H1 (cell line): ENCODE measurements at regions not wholly inside any gene's neighbourhood (a gene's known extent, or its start where the extent isn't known, plus 50 kb on each side); places are given as distances from the start of the nearest gene placed in this dataset.

ENCODE experiments used
- CTCF ChIA-PET: fragments of 300-600 bp; sonication (Branson Sonifier 250); formaldehyde crosslinking; loops from one replicate; lab custom pipeline; 2021; ENCODE audit not compliant: partially characterized antibody; lab: Charles Lee
- POLR2A ChIA-PET: fragments of 300-600 bp; sonication (Branson Sonifier 250); formaldehyde crosslinking; loops from one replicate; lab custom pipeline; 2021; ENCODE audit warnings: inconsistent platforms; ENCODE audit not compliant: partially characterized antibody; lab: Charles Lee
- DNase-seq, 2 experiments: peaks; one replicate each; pipeline versions ENCODE4 v3.0.0 to v3.0.0-alpha.2; 2010 to 2022; ENCODE audit warnings: low spot score in 2 of 2, low read depth in 1 of 2, mixed read lengths in 1 of 2
- FAIRE-seq: peaks from 2 replicates; lab custom pipeline; 2011; peaks lifted over from hg19 to GRCh38; lab: Jason Lieb, UNC
- H2AFZ ChIP-seq: 2 replicates; pipeline ENCODE4 v1.8.1; 2012; ENCODE audit warnings: low read length, inconsistent platforms
- H2AK5ac ChIP-seq: 2 replicates; pipeline ENCODE4 v1.6.1; 2013; ENCODE audit warnings: low read depth, low read length
- H2BK120ac ChIP-seq: replicated peaks from 2 replicates; pipeline ENCODE3; 2013; ENCODE audit warnings: low read depth, low read length, inconsistent platforms
- H2BK12ac ChIP-seq: 2 replicates; pipeline ENCODE4 v1.6.1; 2013; ENCODE audit warnings: low read depth, low read length
- H2BK15ac ChIP-seq: 2 replicates; pipeline ENCODE4 v1.6.1; 2013; ENCODE audit warnings: low read length
- H2BK20ac ChIP-seq: 2 replicates; pipeline ENCODE4 v1.6.1; 2013; ENCODE audit warnings: low read length
- H2BK5ac ChIP-seq: 2 replicates; pipeline ENCODE4 v1.6.1; 2013; ENCODE audit warnings: low read depth, low read length
- H3K14ac ChIP-seq: 2 replicates; pipeline ENCODE4 v1.6.1; 2013; ENCODE audit warnings: inconsistent platforms; ENCODE audit not compliant: insufficient read length
- H3K18ac ChIP-seq: 2 replicates; pipeline ENCODE4 v1.6.1; 2013; ENCODE audit warnings: low read length; ENCODE audit errors: extremely low read depth
- H3K23ac ChIP-seq: 2 replicates; pipeline ENCODE4 v1.6.1; 2013; ENCODE audit warnings: inconsistent platforms; ENCODE audit not compliant: insufficient read length
- H3K23me2 ChIP-seq: 2 replicates; pipeline ENCODE4 v1.6.1; 2013; ENCODE audit warnings: low read depth, low read length
- H3K27ac ChIP-seq: 2 replicates; pipeline ENCODE4 v1.6.1; 2011; ENCODE audit warnings: low read depth, low read length, inconsistent platforms
- H3K27me3 ChIP-seq, 4 experiments: replicated peaks in 1 of 4; 1 replicate in 1 of 4; 2 replicates in 3 of 4; pipeline versions ENCODE4 v1.6.1 to v1.8.1; 2011 to 2013; ENCODE audit warnings: low read length in 3 of 4, mild to moderate bottlenecking in 3 of 4, inconsistent platforms in 2 of 4, mixed read lengths in 2 of 4, moderate library complexity in 1 of 4; ENCODE audit not compliant: control insufficient read depth in 3 of 4, insufficient read depth in 3 of 4; ENCODE audit errors: extremely low read depth in 1 of 4
- H3K36me3 ChIP-seq, 4 experiments: 2 replicates each; pipeline versions ENCODE4 v1.6.1 to v1.8.1; 2011 to 2013; ENCODE audit warnings: mild to moderate bottlenecking in 4 of 4, low read length in 3 of 4, moderate library complexity in 2 of 4, control low read depth in 1 of 4, inconsistent platforms in 1 of 4; ENCODE audit not compliant: insufficient read depth in 4 of 4, control insufficient read depth in 2 of 4
- H3K4ac ChIP-seq: replicated peaks from 2 replicates; pipeline ENCODE3; 2013; ENCODE audit warnings: low read length, low read depth, mixed read lengths, inconsistent platforms; ENCODE audit not compliant: insufficient read length
- H3K4me1 ChIP-seq, 4 experiments: replicated peaks in 1 of 4; 1 replicate in 1 of 4; 2 replicates in 3 of 4; pipeline versions ENCODE4 v1.6.1 to v1.8.1; 2011 to 2013; ENCODE audit warnings: low read length in 3 of 4, inconsistent platforms in 2 of 4, mixed read lengths in 1 of 4; ENCODE audit not compliant: insufficient read depth in 4 of 4, control insufficient read depth in 3 of 4
- H3K4me2 ChIP-seq, 2 experiments: 2 replicates each; pipeline versions ENCODE4 v1.6.1 to v1.8.1; 2011 to 2013; ENCODE audit warnings: low read depth in 2 of 2, low read length in 2 of 2, control low read depth in 1 of 2, inconsistent platforms in 1 of 2, mild to moderate bottlenecking in 1 of 2; ENCODE audit not compliant: insufficient read depth in 1 of 2
- H3K4me3 ChIP-seq, 4 experiments: fragments of 200-600, 300-600 bp in 1 of 4; sonication (generic), shearing (Covaris generic), sonication (Bioruptor Twin) in 1 of 4; 2 replicates each; pipeline versions ENCODE4 v1.5.1 to v1.8.1; 2011 to 2016; ENCODE audit warnings: low read length in 4 of 4, low read depth in 3 of 4, control low read depth in 2 of 4, inconsistent platforms in 2 of 4, mild to moderate bottlenecking in 2 of 4, mixed read lengths in 1 of 4, moderate library complexity in 1 of 4; ENCODE audit not compliant: insufficient read depth in 2 of 4; ENCODE audit errors: extremely low read depth in 1 of 4
- H3K56ac ChIP-seq: replicated peaks from 2 replicates; pipeline ENCODE3; 2013; ENCODE audit warnings: low read depth, mild to moderate bottlenecking, mixed read lengths, low read length, inconsistent platforms; ENCODE audit not compliant: insufficient read length
- H3K79me1 ChIP-seq: 2 replicates; pipeline ENCODE4 v1.6.1; 2013; ENCODE audit warnings: low read depth, low read length, control low read depth
- H3K79me2 ChIP-seq, 2 experiments: 2 replicates each; pipeline versions ENCODE4 v1.6.1 to v1.8.1; 2012 to 2013; ENCODE audit warnings: low read length in 2 of 2, mild to moderate bottlenecking in 2 of 2, inconsistent platforms in 1 of 2; ENCODE audit not compliant: insufficient read depth in 2 of 2, control insufficient read depth in 1 of 2
- H3K9ac ChIP-seq, 4 experiments: replicated peaks in 1 of 4; 1 replicate in 1 of 4; 2 replicates in 3 of 4; pipeline versions ENCODE4 v1.6.1 to v1.8.1; 2011 to 2013; ENCODE audit warnings: low read depth in 3 of 4, low read length in 3 of 4, control low read depth in 2 of 4, mild to moderate bottlenecking in 2 of 4, moderate library complexity in 2 of 4, inconsistent platforms in 1 of 4; ENCODE audit errors: extremely low read depth in 1 of 4
- H3K9me3 ChIP-seq, 2 experiments: 2 replicates each; pipeline versions ENCODE4 v1.6.1 to v1.8.1; 2012 to 2013; ENCODE audit warnings: mild to moderate bottlenecking in 2 of 2, moderate library complexity in 2 of 2, control low read depth in 1 of 2, inconsistent platforms in 1 of 2, low read depth in 1 of 2, low read length in 1 of 2, mixed read lengths in 1 of 2; ENCODE audit not compliant: insufficient read depth in 2 of 2
- H4K20me1 ChIP-seq, 2 experiments: replicated peaks in 1 of 2; 2 replicates each; pipeline versions ENCODE3 to v1.8.1; 2011 to 2013; ENCODE audit warnings: inconsistent platforms in 2 of 2, low read length in 2 of 2, mild to moderate bottlenecking in 1 of 2; ENCODE audit not compliant: insufficient read depth in 2 of 2, control insufficient read depth in 1 of 2
- H4K5ac ChIP-seq: 2 replicates; pipeline ENCODE4 v1.6.1; 2013; ENCODE audit warnings: low read length, low read depth, mixed read lengths, inconsistent platforms; ENCODE audit not compliant: insufficient read length
- H4K8ac ChIP-seq: 2 replicates; pipeline ENCODE4 v1.8.0; 2013; ENCODE audit warnings: mild to moderate bottlenecking, moderate library complexity, low read length, inconsistent platforms; ENCODE audit not compliant: insufficient read depth; ENCODE audit errors: extremely low read depth
- H4K91ac ChIP-seq: replicated peaks from 2 replicates; pipeline ENCODE3; 2013; ENCODE audit warnings: low read length, mixed read lengths, inconsistent platforms; ENCODE audit not compliant: insufficient read length
- ATF2 ChIP-seq: IDR thresholded peaks from 2 replicates; pipeline ENCODE4 v1.6.1; 2012; ENCODE audit warnings: low read length, inconsistent platforms
- CREB1 ChIP-seq: IDR thresholded peaks from 2 replicates; pipeline ENCODE4 v1.6.1; 2012; ENCODE audit warnings: inconsistent platforms
- CTBP2 ChIP-seq: IDR thresholded peaks from 2 replicates; pipeline ENCODE4 v1.7.0; 2011; ENCODE audit warnings: borderline replicate concordance, mild to moderate bottlenecking, moderate library complexity, mixed read lengths, low read length; ENCODE audit not compliant: insufficient read depth, insufficient read length
- E2F6 ChIP-seq: IDR thresholded peaks from 2 replicates; pipeline ENCODE4 v1.6.1; 2012; ENCODE audit warnings: inconsistent platforms
- EZH2 ChIP-seq: fragments of 200-600 bp; sonication (generic); IDR thresholded peaks from 2 replicates; pipeline ENCODE4 v1.7.1; 2012; ENCODE audit warnings: low read depth, mild to moderate bottlenecking, moderate library complexity, low read length, inconsistent platforms; ENCODE audit not compliant: severe bottlenecking
- SP4 ChIP-seq: IDR thresholded peaks from 2 replicates; pipeline ENCODE4 v1.6.1; 2012; ENCODE audit warnings: low read length, inconsistent platforms
- WGBS, 2 experiments: shearing (Covaris generic) in 1 of 2; methylation state at CpG; one replicate each; pipeline versions ENCODE4 v1.1.6 to v1.1.7; 2013 to 2015; ENCODE audit warnings: low lambda C conversion rate in 2 of 2, mixed read lengths in 2 of 2, inconsistent platforms in 1 of 2, low coverage in 1 of 2, missing lambda C conversion rate in 1 of 2; ENCODE audit not compliant: insufficient replicate concordance in 2 of 2, insufficient coverage in 1 of 2, insufficient read length in 1 of 2; ENCODE audit errors: extremely low coverage in 1 of 2, missing lambda C conversion rate in 1 of 2; 5-methylcytosine and 5-hydroxymethylcytosine counted together

GRCh38 chr3:10706740-10707399 lies 109.2 kb upstream of the SLC6A11 start:
- no peak overlapping the region for H2BK12ac ChIP-seq
- no peak overlapping the region for H3K56ac ChIP-seq
- H2BK15ac ChIP-seq = peak overlapping the region; percentile 92; the same call in 1 of the 2 replicates
- no peak overlapping the region for H3K27ac ChIP-seq
- no peak for TF ChIP-seq EZH2
- no peak for TF ChIP-seq CREB1
- TF ChIP-seq CTBP2 = no peak
- TF ChIP-seq ATF2 = no peak
- TF ChIP-seq SP4 = no peak
- TF ChIP-seq E2F6 = no peak
- no peak overlapping the region for H2BK20ac ChIP-seq
- H3K4me1 ChIP-seq = peaks cover 2 to 10% (median 6%) of the 10 kb centered on the region in 4 experiments
- 48% methylated on average over 11 of the region's 11 CpGs; no CpG with 5 or more reads in 1 of the 2 experiments for WGBS, 2 experiments
- FAIRE-seq (no peak), DNase-seq (no peak)
- peak overlapping the region; percentile 25 to 66 (median 44); a peak in 7 of 8 replicates for H3K4me3 ChIP-seq
- H2BK120ac ChIP-seq = no peak overlapping the region
- no peak overlapping the region for H3K4ac ChIP-seq
- ChIA-PET POLR2A (no interaction called here), CTCF (interaction anchor here (0.6 to 2.5 kb wide), 29 partner anchors 9 to 378 kb away, joined by 3 to 13 read pairs (median 3); no protein-coding TSS in a partner anchor)
- H3K79me2 ChIP-seq = no peaks in the 10 kb centered on the region
- no peak overlapping the region for H4K8ac ChIP-seq
- H4K20me1 ChIP-seq = peaks cover 4 to 9% of the 10 kb centered on the region in 2 experiments
- peak overlapping the region; percentile 64 to 73 for H3K4me2 ChIP-seq
- no peak overlapping the region for H4K5ac ChIP-seq
- H3K18ac ChIP-seq = peak overlapping the region; percentile 48; the same call in 1 of the 2 replicates
- H2AFZ ChIP-seq = no peak overlapping the region
- H2BK5ac ChIP-seq = no peak overlapping the region
- H3K23ac ChIP-seq = no peak overlapping the region
- no peaks in the 10 kb centered on the region for H3K9me3 ChIP-seq
- no peak overlapping the region for H2AK5ac ChIP-seq
- H4K91ac ChIP-seq = no peak overlapping the region
- H3K23me2 ChIP-seq = peaks cover 7% of the 10 kb centered on the region
- H3K36me3 ChIP-seq = no peaks in the 10 kb centered on the region
- H3K14ac ChIP-seq = no peak overlapping the region
- H3K79me1 ChIP-seq = no peaks in the 10 kb centered on the region
- H3K9ac ChIP-seq = no peak overlapping the region
- peaks cover 8 to 51% (median 40%) of the 10 kb centered on the region in 4 experiments for H3K27me3 ChIP-seq
